ENCODE measurements at regions not wholly inside any gene's neighbourhood (a gene's known extent, or its start where the extent isn't known, plus 50 kb on each side); places are given as distances from the start of the nearest gene placed in this dataset.

- TF ChIP-seq CTCF (conservative IDR thresholded peaks at IDR 0.05): no peak
- no peak for TF ChIP-seq EZH2 (IDR thresholded peaks at IDR 0.05; ENCODE audit: low read depth)
These were observed 1178.0 kb downstream of the JRKL start for GRCh38 chr11:97567801-97568200.

Data from PC-9 (cell line).